HFFc6 (cell line): ENCODE measurements at regions not wholly inside any gene's neighbourhood (a gene's known extent, or its start where the extent isn't known, plus 50 kb on each side); places are given as distances from the start of the nearest gene placed in this dataset.
"Not testable (repeated sequence)": the region's sequence is repeated elsewhere in the genome, so short reads cannot be mapped to it uniquely, and the experiment has no call there.

Experiments
- DNase-seq: peaks from one replicate; pipeline ENCODE4 v3.0.0-alpha.2; 2018
- H3K27ac Mint-ChIP-seq: 2 replicates; pipeline ENCODE4 v1.8.0; 2020; ENCODE audit warnings: mild to moderate bottlenecking, mixed read lengths
- H3K27me3 Mint-ChIP-seq: 2 replicates; pipeline ENCODE4 v1.8.0; 2021; ENCODE audit warnings: mild to moderate bottlenecking, moderate library complexity, mixed read lengths; ENCODE audit not compliant: insufficient read depth
- H3K36me3 Mint-ChIP-seq: 2 replicates; pipeline ENCODE4 v1.8.0; 2021; ENCODE audit warnings: low read depth, mixed read lengths
- H3K4me1 Mint-ChIP-seq: 2 replicates; pipeline ENCODE4 v1.8.0; 2020; ENCODE audit warnings: low read depth, mixed read lengths
- H3K4me3 Mint-ChIP-seq: 2 replicates; pipeline ENCODE4 v1.8.0; 2020; ENCODE audit warnings: mild to moderate bottlenecking, moderate library complexity, mixed read lengths
- H3K9me3 Mint-ChIP-seq: 2 replicates; pipeline ENCODE4 v1.8.0; 2020; ENCODE audit warnings: mild to moderate bottlenecking, mixed read lengths
- TF ChIP-seq, protein P1 (sequence below): fragments of 200-600 bp; sonication (generic); IDR thresholded peaks from 2 replicates; pipeline ENCODE4 v1.5.0; 2021; ENCODE audit warnings: antibody characterized with exemption, mild to moderate bottlenecking

DNA sequence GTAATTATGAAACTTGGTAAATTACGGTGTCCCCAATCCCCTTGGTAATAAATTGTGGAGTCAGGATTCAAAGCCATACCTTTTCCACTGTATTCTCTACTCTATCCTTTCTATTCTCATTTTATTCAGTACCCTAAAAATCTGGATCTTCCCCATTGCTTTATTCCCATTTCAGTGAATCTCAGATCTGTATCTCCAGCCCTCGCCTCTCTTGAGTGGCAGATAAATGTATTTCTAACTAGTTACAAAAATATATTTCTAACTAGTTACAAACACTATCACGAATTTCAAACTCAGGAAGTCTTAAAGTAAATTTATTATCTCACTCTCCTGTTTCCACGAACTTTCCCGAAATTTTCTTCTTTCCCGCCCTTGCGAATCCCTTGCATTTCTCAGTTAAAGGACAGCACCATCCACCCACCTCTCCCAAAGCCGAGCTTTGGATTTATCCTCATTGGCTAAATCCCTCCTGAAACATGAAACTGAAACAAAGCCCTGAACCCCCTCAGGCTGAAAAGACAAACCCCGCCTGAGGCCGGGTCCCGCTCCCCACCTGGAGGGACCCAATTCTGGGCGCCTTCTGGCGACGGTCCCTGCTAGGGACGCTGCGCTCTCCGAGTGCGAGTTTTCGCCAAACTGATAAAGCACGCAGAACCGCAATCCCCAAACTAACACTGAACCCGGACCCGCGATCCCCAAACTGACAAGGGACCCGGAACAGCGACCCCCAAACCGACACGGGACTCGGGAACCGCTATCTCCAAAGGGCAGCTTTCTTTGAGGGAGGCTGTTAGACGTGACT is 164.3 kb upstream of the PABPC3 start:
- TF ChIP-seq, protein P1, sequence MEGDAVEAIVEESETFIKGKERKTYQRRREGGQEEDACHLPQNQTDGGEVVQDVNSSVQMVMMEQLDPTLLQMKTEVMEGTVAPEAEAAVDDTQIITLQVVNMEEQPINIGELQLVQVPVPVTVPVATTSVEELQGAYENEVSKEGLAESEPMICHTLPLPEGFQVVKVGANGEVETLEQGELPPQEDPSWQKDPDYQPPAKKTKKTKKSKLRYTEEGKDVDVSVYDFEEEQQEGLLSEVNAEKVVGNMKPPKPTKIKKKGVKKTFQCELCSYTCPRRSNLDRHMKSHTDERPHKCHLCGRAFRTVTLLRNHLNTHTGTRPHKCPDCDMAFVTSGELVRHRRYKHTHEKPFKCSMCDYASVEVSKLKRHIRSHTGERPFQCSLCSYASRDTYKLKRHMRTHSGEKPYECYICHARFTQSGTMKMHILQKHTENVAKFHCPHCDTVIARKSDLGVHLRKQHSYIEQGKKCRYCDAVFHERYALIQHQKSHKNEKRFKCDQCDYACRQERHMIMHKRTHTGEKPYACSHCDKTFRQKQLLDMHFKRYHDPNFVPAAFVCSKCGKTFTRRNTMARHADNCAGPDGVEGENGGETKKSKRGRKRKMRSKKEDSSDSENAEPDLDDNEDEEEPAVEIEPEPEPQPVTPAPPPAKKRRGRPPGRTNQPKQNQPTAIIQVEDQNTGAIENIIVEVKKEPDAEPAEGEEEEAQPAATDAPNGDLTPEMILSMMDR, result no peak
- Mint-ChIP-seq H3K36me3 (no peaks in the 10 kb centered on the region), H3K9me3 (no peaks in the 10 kb centered on the region), H3K4me1 (no peaks in the 10 kb centered on the region), H3K4me3 (no peak overlapping the region), H3K27ac (no peak overlapping the region), H3K27me3 (peaks cover 28% of the 10 kb centered on the region)
- DNase-seq, result no peak

DNA sequence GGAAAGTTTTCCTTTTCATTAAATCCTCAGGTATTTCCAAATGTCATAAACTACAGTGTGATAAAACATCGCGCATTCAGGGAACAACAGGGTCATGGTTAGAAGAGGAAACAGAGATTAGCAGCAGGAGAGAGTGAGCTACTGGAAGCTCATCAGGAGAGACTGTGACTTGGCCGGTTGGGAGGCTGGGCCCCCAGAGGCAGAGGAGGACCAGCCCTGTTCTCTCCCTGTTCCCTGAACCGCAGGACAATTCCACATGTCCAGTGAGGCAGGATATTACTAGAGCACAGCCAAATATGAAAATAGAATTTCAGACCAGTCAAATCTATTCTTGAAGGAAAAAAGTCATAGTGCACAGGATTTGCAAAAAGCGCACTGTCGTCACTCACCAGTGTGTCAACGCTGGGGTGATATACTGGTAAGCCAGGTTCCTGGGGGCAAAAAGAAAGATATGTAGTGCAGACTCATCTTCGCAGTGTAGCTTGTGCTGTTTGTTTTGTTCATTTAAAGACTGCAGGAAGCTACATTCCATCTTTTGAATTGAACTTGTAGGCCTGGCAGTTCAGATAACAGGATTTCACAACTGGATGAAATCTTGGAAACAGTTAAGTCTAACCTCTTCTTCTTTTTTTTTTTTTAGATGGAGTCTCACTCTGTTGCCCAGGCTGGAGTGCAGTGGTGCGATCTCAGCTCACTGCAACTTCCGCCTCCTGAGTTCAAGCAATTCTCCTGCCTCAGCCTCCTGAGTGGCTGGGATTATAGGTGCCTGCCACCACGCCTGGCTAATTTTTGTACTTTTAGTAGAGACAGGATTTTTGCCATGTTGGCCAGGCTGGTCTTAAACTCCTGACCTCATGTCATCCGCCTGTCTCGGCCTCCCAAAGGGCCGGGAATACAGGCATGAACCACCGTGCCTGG is 162.6 kb upstream of the PABPC3 start:
- H3K27me3 Mint-ChIP-seq, result peaks cover 31% of the 10 kb centered on the region
- not testable (repeated sequence) for H3K36me3 Mint-ChIP-seq, H3K27ac Mint-ChIP-seq, H3K9me3 Mint-ChIP-seq, DNase-seq, H3K4me1 Mint-ChIP-seq, H3K4me3 Mint-ChIP-seq

DNA sequence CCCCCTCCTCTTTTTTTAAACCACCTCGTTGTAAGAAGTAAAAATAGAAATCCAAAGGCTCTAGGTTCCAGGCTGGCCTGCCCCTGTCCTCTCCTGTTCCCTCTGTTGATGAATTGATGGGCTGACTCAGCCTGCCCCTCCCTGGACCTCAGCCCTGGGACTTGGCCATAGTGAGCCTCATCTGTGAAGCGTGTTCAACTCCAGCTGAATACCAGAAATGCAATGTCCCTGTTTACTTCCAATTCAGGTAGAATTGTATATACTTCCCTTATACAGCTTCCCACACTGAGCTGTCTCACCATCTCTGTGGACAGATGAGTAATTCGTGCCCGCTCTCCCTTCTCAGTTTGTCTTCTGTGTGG is 161.9 kb upstream of the PABPC3 start:
- peaks cover 30% of the 10 kb centered on the region for H3K27me3 Mint-ChIP-seq
- not testable (repeated sequence) for H3K4me3 Mint-ChIP-seq, H3K4me1 Mint-ChIP-seq, H3K36me3 Mint-ChIP-seq, H3K27ac Mint-ChIP-seq, DNase-seq, H3K9me3 Mint-ChIP-seq

DNA sequence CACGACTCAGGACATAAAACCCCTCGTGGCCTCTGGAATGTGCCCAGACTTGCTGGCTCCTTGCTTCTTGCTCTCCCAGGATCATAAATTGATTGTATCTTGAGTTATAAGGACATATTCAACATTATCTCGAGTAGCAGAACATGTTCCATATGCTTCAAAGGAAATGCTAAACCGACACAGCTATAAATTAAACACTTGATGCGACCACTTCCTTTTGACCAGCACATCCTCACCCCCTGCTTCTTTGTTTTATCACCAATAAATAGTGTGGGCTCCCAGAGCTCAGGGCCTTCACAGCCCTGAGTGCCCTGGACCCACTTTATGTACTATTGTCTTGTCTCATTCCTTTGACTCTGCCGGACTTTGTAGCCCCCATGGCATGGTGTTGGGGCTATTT is 157.0 kb upstream of the PABPC3 start:
- DNase-seq, result no peak
- Mint-ChIP-seq H3K4me3 (no peak overlapping the region), H3K4me1 (no peaks in the 10 kb centered on the region), H3K27ac (no peak overlapping the region), H3K27me3 (peaks cover 18% of the 10 kb centered on the region), H3K36me3 (no peaks in the 10 kb centered on the region), H3K9me3 (no peaks in the 10 kb centered on the region)
- TF ChIP-seq, protein P1, result no peak

DNA sequence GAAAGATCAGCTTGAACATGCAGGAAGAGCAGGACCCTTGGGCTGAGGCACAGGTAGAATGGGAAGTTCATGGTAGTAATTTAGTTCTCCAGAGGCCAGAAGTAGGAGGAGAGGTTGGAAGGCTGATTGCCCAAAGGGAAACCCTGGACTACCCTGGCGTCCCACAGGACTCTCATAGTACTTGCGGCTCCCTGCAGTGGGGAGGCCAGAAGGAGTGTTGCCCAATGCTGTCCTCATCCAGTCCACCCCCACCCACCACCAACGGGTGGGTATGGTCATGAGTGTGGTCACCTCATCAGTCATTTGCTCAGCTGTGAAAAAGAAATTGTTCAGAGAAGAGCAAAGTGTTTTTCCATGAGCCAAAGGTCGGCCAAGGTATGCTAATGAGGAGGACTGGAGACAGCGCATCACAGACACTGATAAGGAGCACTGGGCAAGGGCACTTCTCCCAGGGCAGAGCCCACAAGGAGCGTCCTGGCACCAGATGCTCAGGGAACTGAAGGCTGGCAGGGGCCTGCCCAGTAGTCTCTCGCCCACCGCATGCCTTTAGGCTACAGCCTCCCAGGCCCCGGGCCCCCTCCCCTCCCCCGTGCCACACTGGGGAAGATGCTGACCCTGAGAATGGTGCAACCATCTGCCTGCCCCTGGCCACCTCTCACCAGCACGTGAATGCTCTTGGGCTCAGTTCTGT is 154.8 kb upstream of the PABPC3 start:
- peaks cover 18% of the 10 kb centered on the region for H3K27me3 Mint-ChIP-seq
- H3K4me1 Mint-ChIP-seq, DNase-seq, H3K4me3 Mint-ChIP-seq, H3K36me3 Mint-ChIP-seq, H3K9me3 Mint-ChIP-seq, H3K27ac Mint-ChIP-seq: not testable (repeated sequence)

DNA sequence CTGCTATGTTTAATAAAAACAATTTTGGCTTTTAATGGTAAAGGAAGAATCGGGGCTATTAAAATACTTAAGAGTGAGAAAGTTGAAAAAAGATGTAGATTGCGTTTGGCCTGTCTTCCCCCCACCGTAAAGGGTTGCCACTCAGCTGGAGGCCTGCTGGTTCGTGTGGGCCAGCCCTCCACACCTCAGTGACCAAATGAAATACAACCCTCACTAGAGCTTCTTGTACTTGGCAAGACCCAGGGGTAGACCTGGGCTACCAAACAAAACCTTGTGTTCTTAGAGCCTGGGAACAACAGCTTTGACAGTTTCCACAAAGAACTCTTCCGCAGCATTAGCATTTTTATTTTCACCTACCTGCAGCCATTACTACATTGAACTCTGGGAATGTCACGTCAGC is 152.8 kb upstream of the PABPC3 start:
- no peaks in the 10 kb centered on the region for H3K4me1 Mint-ChIP-seq
- H3K27ac Mint-ChIP-seq, result no peak overlapping the region
- TF ChIP-seq, protein P1, result no peak
- peaks cover 20% of the 10 kb centered on the region for H3K27me3 Mint-ChIP-seq
- no peak overlapping the region for H3K4me3 Mint-ChIP-seq
- no peak for DNase-seq
- H3K36me3 Mint-ChIP-seq, result no peaks in the 10 kb centered on the region
- H3K9me3 Mint-ChIP-seq, result no peaks in the 10 kb centered on the region

DNA sequence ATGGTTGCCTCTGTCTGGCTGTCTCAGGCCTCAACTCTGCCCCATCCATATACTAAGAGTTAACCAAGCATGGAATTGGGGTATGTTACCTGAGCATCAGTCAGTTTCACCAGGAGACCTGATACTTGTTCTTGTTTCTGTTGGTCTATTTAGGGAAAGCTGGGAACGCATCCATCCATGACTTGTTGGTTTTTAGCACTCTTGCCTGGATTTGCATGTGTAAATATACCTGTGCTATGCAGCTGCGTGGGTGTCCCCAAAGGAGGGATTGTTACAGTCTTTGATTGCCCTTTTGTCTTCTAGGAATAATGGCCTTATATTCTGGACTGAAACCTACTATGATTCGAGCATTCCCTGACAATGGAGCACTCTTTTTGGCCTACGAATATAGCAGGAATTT is 151.9 kb upstream of the PABPC3 start:
- peaks cover 22% of the 10 kb centered on the region for H3K27me3 Mint-ChIP-seq
- not testable (repeated sequence) for H3K4me1 Mint-ChIP-seq, H3K36me3 Mint-ChIP-seq, H3K4me3 Mint-ChIP-seq, DNase-seq, H3K27ac Mint-ChIP-seq, H3K9me3 Mint-ChIP-seq

DNA sequence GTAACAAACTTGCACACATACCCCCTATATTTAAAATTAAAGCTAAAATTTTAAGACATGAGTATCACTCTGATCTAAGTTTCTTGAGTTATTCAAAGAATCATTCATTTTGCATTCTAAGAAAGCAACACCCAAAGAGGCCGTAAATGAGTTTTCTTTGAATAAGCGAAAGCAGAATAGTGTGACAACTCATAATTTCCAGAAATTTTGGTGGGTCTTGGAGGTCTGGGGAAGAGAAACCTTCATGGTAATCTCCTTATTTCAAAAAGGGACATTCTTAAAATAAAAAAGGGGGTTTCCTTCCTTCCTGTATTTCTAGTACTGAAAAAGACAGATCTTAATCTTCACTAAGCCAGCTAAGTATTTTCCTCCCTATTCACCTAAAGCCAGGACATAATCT is 147.0 kb upstream of the PABPC3 start:
- H3K27me3 Mint-ChIP-seq, H3K9me3 Mint-ChIP-seq, H3K27ac Mint-ChIP-seq, H3K4me3 Mint-ChIP-seq, DNase-seq, H3K36me3 Mint-ChIP-seq, H3K4me1 Mint-ChIP-seq: not testable (repeated sequence)

DNA sequence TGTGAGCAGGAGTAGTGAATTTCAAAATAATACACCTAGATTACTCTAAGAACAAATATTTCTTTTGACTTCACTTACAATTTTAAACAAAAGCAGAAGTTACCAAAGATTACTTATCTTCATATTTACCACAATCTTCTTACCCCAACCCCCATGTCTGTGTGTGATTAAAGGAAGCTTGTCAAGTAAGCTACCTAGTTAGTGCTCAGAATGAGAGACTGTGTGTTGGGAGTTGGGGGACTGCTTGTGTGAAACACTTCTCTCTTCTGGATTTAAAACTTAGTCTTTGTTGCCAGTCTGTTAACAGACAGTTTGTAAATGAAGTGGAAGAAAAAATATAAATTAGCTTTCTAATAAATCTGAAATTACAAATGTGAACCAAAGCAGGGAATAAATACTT is 145.3 kb upstream of the PABPC3 start:
- not testable (repeated sequence) for H3K27me3 Mint-ChIP-seq, H3K27ac Mint-ChIP-seq, H3K4me3 Mint-ChIP-seq, H3K9me3 Mint-ChIP-seq, H3K4me1 Mint-ChIP-seq, H3K36me3 Mint-ChIP-seq, DNase-seq

DNA sequence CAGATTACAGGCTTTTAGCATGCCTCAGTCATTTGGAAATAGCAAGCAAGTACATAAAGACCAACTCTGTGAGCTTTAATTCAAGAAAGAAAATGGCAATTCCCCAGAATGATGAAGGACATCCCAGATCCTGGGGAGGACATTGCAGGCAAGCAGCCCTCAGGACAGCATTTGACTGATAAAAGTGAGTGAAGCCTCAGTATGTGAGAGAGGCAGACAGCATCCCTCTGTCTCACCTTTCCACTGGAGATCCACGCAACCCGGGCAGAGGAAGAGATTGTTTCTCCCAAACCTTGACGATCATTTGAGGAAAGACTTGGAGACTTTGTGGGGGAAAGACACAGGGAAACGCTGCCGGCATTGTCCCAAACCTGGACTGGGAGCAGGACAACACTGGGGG is 128.0 kb upstream of the PABPC3 start:
- peak overlapping the region; percentile 84 for H3K4me3 Mint-ChIP-seq
- not testable (repeated sequence) for H3K36me3 Mint-ChIP-seq, H3K27me3 Mint-ChIP-seq, DNase-seq, H3K9me3 Mint-ChIP-seq, H3K27ac Mint-ChIP-seq, H3K4me1 Mint-ChIP-seq
